PFSK-1 (cell line): ENCODE measurements at regions not wholly inside any gene's neighbourhood (a gene's known extent, or its start where the extent isn't known, plus 50 kb on each side); places are given as distances from the start of the nearest gene placed in this dataset.

Source experiments
- FOXP2 ChIP-seq: optimal IDR thresholded peaks from 2 replicates; pipeline ENCODE3; 2011; ENCODE audit warnings: borderline replicate concordance, control low read depth, inconsistent platforms; ENCODE audit not compliant: insufficient read depth; ENCODE audit errors: extremely low read length, extremely low read depth
- POLR2AphosphoS5 ChIP-seq: IDR thresholded peaks from 2 replicates; pipeline ENCODE4 v1.6.1; 2012; ENCODE audit warnings: low read depth, mild to moderate bottlenecking, control low read depth, low read length, moderate library complexity
- REST ChIP-seq, 2 experiments: IDR thresholded peaks; 2 replicates each; pipeline versions ENCODE4 v1.6.1 to v1.8.0; 2011 to 2012; ENCODE audit warnings: low read depth in 2 of 2, low read length in 2 of 2, control low read depth in 1 of 2, inconsistent platforms in 1 of 2, mild to moderate bottlenecking in 1 of 2, moderate library complexity in 1 of 2; ENCODE audit not compliant: insufficient read depth in 1 of 2
- SIN3A ChIP-seq: IDR thresholded peaks from 2 replicates; pipeline ENCODE4 v1.6.1; 2012; ENCODE audit warnings: mild to moderate bottlenecking, low read length, moderate library complexity, borderline replicate concordance; ENCODE audit not compliant: insufficient read depth
- TAF1 ChIP-seq: IDR thresholded peaks from 2 replicates; pipeline ENCODE4 v1.6.1; 2012; ENCODE audit warnings: low read length, control low read depth, borderline replicate concordance; ENCODE audit not compliant: insufficient read depth

- TF ChIP-seq TAF1 (no peak), SIN3A (no peak), POLR2AphosphoS5 (no peak), REST (IDR thresholded peaks at IDR 0.05; ENCODE audit: insufficient read depth in 1 of 2, low read depth in 2 of 2, low read length in 2 of 2) (no peak), FOXP2 (no peak)
Observed at GRCh38 chr5:57857696-57858095, 375.1 kb upstream of the ACTBL2 start.

- TF ChIP-seq SIN3A, result no peak
- no peak for TF ChIP-seq POLR2AphosphoS5
- no peak for TF ChIP-seq TAF1
- TF ChIP-seq FOXP2, result no peak
- TF ChIP-seq REST (IDR thresholded peaks at IDR 0.05; ENCODE audit: insufficient read depth in 1 of 2, low read depth in 2 of 2, low read length in 2 of 2), result no peak
Observed at GRCh38 chr5:57855831-57856230, 373.2 kb upstream of the ACTBL2 start.

GRCh38 chr5:57853929-57854697 is 371.5 kb upstream of the ACTBL2 start:
- TF ChIP-seq SIN3A (no peak), REST (IDR thresholded peaks at IDR 0.05; ENCODE audit: insufficient read depth in 1 of 2, low read depth in 2 of 2, low read length in 2 of 2) (no peak), FOXP2 (no peak), TAF1 (no peak), POLR2AphosphoS5 (no peak)

- no peak for TF ChIP-seq REST (IDR thresholded peaks at IDR 0.05; ENCODE audit: insufficient read depth in 1 of 2, low read depth in 2 of 2, low read length in 2 of 2)
- TF ChIP-seq FOXP2, result no peak
- no peak for TF ChIP-seq POLR2AphosphoS5
- no peak for TF ChIP-seq TAF1
- TF ChIP-seq SIN3A, result no peak
Observed at GRCh38 chr5:57850109-57850508, 367.5 kb upstream of the ACTBL2 start.

- TF ChIP-seq POLR2AphosphoS5, result no peak
- no peak for TF ChIP-seq SIN3A
- TF ChIP-seq FOXP2, result no peak
- no peak for TF ChIP-seq TAF1
- no peak for TF ChIP-seq REST (IDR thresholded peaks at IDR 0.05; ENCODE audit: insufficient read depth in 1 of 2, low read depth in 2 of 2, low read length in 2 of 2)
Observed at GRCh38 chr5:57845025-57845424, 362.4 kb upstream of the ACTBL2 start.
